Fibroblast of lung (primary cell): ENCODE measurements at regions not wholly inside any gene's neighbourhood (a gene's known extent, or its start where the extent isn't known, plus 50 kb on each side); places are given as distances from the start of the nearest gene placed in this dataset.

Experiments used
- DNase-seq, 2 donors: peaks; one replicate each; pipeline versions ENCODE4 v3.0.0 to v3.0.0-alpha.2; 2010; ENCODE audit warnings: low read depth in 2 of 2
- H2AFZ ChIP-seq: 2 replicates; pipeline ENCODE4 v1.5.1; 2012; ENCODE audit warnings: low read length, control low read depth, inconsistent platforms
- H3K27ac ChIP-seq: 2 replicates; pipeline ENCODE4 v1.5.1; 2011; ENCODE audit warnings: low read length, control low read depth; ENCODE audit not compliant: insufficient read depth
- H3K27me3 ChIP-seq: 2 replicates; pipeline ENCODE4 v1.5.1; 2011; ENCODE audit warnings: mild to moderate bottlenecking, low read length; ENCODE audit not compliant: control insufficient read depth, insufficient read depth
- H3K36me3 ChIP-seq: 2 replicates; pipeline ENCODE4 v1.5.1; 2011; ENCODE audit warnings: low read length; ENCODE audit not compliant: control insufficient read depth, insufficient read depth
- H3K4me1 ChIP-seq: 2 replicates; pipeline ENCODE4 v1.5.1; 2011; ENCODE audit warnings: low read length; ENCODE audit not compliant: control insufficient read depth, insufficient read depth; ENCODE audit errors: extremely low read depth
- H3K4me2 ChIP-seq: 2 replicates; pipeline ENCODE4 v1.5.1; 2011; ENCODE audit warnings: low read length, control low read depth; ENCODE audit not compliant: insufficient read depth; ENCODE audit errors: extremely low read depth
- H3K4me3 ChIP-seq, 4 experiments: fragments of 200-600 bp in 1 of 4; sonication (generic) in 1 of 4; replicated peaks in 1 of 4; 2 replicates each; pipeline ENCODE4 v1.5.1; 2011 to 2016; ENCODE audit warnings: low read length in 4 of 4, low read depth in 3 of 4, mild to moderate bottlenecking in 3 of 4, control low read depth in 2 of 4, inconsistent platforms in 1 of 4, mixed read lengths in 1 of 4; ENCODE audit not compliant: insufficient read depth in 1 of 4; ENCODE audit errors: control extremely low read depth in 1 of 4
- H3K79me2 ChIP-seq: 2 replicates; pipeline ENCODE4 v1.5.1; 2012; ENCODE audit warnings: mild to moderate bottlenecking, low read length, inconsistent platforms; ENCODE audit not compliant: control insufficient read depth, insufficient read depth
- H3K9ac ChIP-seq: 2 replicates; pipeline ENCODE4 v1.5.1; 2011; ENCODE audit warnings: mild to moderate bottlenecking, low read length, control low read depth; ENCODE audit not compliant: insufficient read depth
- H3K9me3 ChIP-seq: 2 replicates; pipeline ENCODE4 v1.5.1; 2012; ENCODE audit warnings: low read depth, low read length; ENCODE audit not compliant: control insufficient read depth, insufficient read depth
- H4K20me1 ChIP-seq: 2 replicates; pipeline ENCODE4 v1.5.1; 2011; ENCODE audit warnings: low read length; ENCODE audit not compliant: control insufficient read depth, insufficient read depth; ENCODE audit errors: extremely low read depth
- EZH2 ChIP-seq: IDR thresholded peaks from 2 replicates; pipeline ENCODE4 v1.5.1; 2012; ENCODE audit warnings: low read length, control low read depth, mild to moderate bottlenecking; ENCODE audit errors: missing control alignments
- TF ChIP-seq, protein P1 (sequence below), 2 donors: IDR thresholded peaks in 1 of 2; conservative IDR thresholded peaks in 1 of 2; 1 replicate in 1 of 2; 2 replicates in 1 of 2; pipeline ENCODE4 v1.5.1; 2011 to 2012; ENCODE audit warnings: low read length in 2 of 2, control low read depth in 1 of 2, inconsistent platforms in 1 of 2, low read depth in 1 of 2, mild to moderate bottlenecking in 1 of 2

DNA sequence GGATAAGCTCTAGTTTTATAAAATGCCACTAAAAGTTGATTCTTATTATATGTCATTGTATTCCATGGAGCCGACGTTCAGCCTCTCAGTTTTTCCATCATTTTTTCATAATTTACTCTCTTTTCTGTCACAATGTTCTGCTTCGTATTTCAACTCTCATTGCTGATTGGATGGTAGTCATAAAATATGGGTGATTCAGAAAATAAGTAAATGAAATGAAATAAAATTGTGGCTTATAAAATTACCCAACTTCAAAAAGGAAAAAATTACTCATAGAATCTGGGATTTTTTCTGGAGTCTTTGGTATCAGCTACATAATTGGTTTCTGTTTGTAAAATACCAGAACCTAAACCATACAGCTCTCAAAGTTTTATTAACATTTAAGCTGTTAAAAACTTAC is 139.7 kb upstream of the ITGA4 start:
- no peaks in the 10 kb centered on the region for H3K27me3 ChIP-seq
- DNase-seq = no peak
- H4K20me1 ChIP-seq = no peaks in the 10 kb centered on the region
- no peak overlapping the region for H3K27ac ChIP-seq
- no peaks in the 10 kb centered on the region for H3K36me3 ChIP-seq
- H3K9ac ChIP-seq = no peak overlapping the region
- H3K79me2 ChIP-seq = no peaks in the 10 kb centered on the region
- no peak for TF ChIP-seq EZH2
- TF ChIP-seq, protein P1, sequence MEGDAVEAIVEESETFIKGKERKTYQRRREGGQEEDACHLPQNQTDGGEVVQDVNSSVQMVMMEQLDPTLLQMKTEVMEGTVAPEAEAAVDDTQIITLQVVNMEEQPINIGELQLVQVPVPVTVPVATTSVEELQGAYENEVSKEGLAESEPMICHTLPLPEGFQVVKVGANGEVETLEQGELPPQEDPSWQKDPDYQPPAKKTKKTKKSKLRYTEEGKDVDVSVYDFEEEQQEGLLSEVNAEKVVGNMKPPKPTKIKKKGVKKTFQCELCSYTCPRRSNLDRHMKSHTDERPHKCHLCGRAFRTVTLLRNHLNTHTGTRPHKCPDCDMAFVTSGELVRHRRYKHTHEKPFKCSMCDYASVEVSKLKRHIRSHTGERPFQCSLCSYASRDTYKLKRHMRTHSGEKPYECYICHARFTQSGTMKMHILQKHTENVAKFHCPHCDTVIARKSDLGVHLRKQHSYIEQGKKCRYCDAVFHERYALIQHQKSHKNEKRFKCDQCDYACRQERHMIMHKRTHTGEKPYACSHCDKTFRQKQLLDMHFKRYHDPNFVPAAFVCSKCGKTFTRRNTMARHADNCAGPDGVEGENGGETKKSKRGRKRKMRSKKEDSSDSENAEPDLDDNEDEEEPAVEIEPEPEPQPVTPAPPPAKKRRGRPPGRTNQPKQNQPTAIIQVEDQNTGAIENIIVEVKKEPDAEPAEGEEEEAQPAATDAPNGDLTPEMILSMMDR (conservative IDR thresholded peaks at IDR 0.05 in 1 of 2, IDR thresholded peaks at IDR 0.05 in 1 of 2; ENCODE audit: low read depth in 1 of 2, low read length in 2 of 2) = no peak
- H3K9me3 ChIP-seq = no peaks in the 10 kb centered on the region
- no peaks in the 10 kb centered on the region for H3K4me1 ChIP-seq
- no peak overlapping the region for H3K4me2 ChIP-seq
- no peak overlapping the region for H3K4me3 ChIP-seq
- H2AFZ ChIP-seq = no peak overlapping the region

DNA sequence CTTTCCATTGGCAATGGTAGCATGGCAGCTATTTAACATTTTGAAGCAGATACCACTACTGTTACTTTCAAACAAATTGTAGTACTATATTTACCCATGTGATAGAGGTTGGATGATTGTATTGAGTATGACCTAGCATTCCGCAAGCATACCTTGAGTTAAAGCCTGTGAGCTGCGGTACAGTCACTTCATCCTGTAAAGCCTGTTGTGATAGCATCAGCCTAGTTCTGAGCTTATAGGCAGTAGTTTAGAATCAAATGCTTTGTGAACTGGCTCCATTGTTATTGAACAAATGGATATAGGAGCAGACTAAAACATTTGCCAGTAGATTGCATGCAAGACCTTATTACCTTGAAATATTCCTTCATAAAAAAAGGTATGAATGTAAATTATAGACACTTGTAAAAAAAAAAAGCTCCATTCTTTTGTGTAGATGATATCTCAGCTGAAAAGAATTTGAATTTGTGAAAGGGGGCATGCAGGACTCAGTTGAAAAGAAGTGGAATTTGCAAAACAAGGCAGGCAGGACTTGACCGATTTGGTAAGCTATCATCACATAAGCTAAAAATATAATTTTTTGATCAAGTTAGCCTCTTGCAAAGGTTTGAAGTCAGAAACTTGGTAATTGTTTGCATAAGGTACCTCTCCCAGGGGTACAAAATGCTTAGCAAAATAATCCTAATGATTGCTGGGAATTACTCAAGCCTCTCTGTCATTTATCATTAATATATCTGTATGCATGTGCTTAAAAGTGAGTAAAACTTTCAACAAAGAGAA is 138.5 kb upstream of the ITGA4 start:
- TF ChIP-seq EZH2 = no peak
- TF ChIP-seq, protein P1 (conservative IDR thresholded peaks at IDR 0.05 in 1 of 2, IDR thresholded peaks at IDR 0.05 in 1 of 2; ENCODE audit: low read depth in 1 of 2, low read length in 2 of 2) = no peak
- Histone ChIP-seq H3K4me2 (no peak overlapping the region), H3K4me1 (no peaks in the 10 kb centered on the region), H3K4me3 (no peak overlapping the region), H3K9ac (no peak overlapping the region), H3K36me3 (no peaks in the 10 kb centered on the region), H3K79me2 (no peaks in the 10 kb centered on the region), H3K27me3 (no peaks in the 10 kb centered on the region), H3K27ac (no peak overlapping the region), H3K9me3 (no peaks in the 10 kb centered on the region), H2AFZ (no peak overlapping the region), H4K20me1 (no peaks in the 10 kb centered on the region)
- DNase-seq = no peak

DNA sequence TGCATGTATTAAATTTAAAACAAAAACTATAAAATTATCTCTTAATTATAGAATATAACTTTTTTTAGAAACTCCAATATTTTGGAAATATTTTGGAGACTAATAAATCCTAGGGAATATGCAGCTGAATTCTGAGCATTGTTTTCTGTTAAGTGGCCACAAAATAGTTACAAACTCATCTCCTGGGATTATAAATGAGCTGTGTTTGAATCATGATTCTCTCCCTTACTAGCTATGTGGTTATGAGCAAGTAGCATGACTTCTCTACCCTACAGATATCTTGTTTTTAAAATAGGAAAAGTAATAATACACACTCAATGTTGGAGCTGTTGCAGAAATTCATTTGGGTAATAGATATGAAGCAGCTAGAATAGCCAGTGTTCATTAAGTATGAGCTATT is 137.9 kb upstream of the ITGA4 start:
- Histone ChIP-seq H3K79me2 (no peaks in the 10 kb centered on the region), H2AFZ (no peak overlapping the region)

More for the DNA sequence above, 137.9 kb upstream of the ITGA4 start:
- no peak for DNase-seq
- Histone ChIP-seq H3K27ac (no peak overlapping the region), H4K20me1 (no peaks in the 10 kb centered on the region), H3K4me2 (no peak overlapping the region), H3K36me3 (no peaks in the 10 kb centered on the region), H3K9me3 (no peaks in the 10 kb centered on the region), H3K27me3 (no peaks in the 10 kb centered on the region), H3K9ac (no peak overlapping the region), H3K4me3 (no peak overlapping the region), H3K4me1 (no peaks in the 10 kb centered on the region)
- TF ChIP-seq, protein P1 (conservative IDR thresholded peaks at IDR 0.05 in 1 of 2, IDR thresholded peaks at IDR 0.05 in 1 of 2; ENCODE audit: low read depth in 1 of 2, low read length in 2 of 2) = no peak
- TF ChIP-seq EZH2 = no peak
